Activated CD8-positive, alpha-beta memory T cell treated with anti-CD3 and anti-CD28 coated beads, Interleukin-2, amount 50 U/mL, for 48 hours (primary cell): ENCODE measurements at regions not wholly inside any gene's neighbourhood (a gene's known extent, or its start where the extent isn't known, plus 50 kb on each side); places are given as distances from the start of the nearest gene placed in this dataset.
"Not testable (repeated sequence)": the region's sequence is repeated elsewhere in the genome, so short reads cannot be mapped to it uniquely, and the experiment has no call there.

Experiments used
- DNase-seq: peaks from one replicate; pipeline ENCODE4 v3.0.0-alpha.2; 2020

- no peak for DNase-seq
Measured at GRCh38 chr2:34787341-34787740, 1188.2 kb upstream of the FAM98A start.

DNA sequence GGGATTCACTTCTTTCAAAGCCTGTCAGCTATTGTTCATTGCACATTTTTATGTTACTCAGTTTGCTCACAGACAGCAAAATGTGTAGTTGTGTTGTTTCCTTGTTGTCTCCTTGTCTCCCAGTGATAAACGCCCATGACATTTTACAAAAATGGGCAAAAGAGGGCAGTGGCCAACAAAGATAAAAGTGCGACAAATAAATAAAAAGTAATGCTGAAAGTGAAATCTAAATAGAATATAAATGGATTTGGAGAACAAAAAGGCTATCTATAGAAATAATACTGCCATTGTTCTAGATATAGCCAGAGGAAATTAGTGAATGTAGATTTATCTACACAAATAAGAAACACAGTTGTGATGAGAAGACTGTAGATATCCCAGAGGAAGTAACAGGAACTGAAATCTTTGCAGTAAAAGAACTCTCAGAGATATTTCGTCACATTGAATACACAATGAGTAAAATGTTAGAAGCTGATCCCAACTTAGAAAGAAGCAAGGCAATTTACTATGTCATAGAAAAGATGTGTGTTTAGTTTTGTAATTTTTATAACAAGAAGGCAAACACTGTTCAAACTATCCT lies 1186.2 kb upstream of the FAM98A start:
- DNase-seq: no peak

GRCh38 chr2:34784701-34785100 lies 1185.6 kb upstream of the FAM98A start:
- no peak for DNase-seq

GRCh38 chr2:34750742-34751141 lies 1151.6 kb upstream of the FAM98A start:
- not testable (repeated sequence) for DNase-seq

DNA sequence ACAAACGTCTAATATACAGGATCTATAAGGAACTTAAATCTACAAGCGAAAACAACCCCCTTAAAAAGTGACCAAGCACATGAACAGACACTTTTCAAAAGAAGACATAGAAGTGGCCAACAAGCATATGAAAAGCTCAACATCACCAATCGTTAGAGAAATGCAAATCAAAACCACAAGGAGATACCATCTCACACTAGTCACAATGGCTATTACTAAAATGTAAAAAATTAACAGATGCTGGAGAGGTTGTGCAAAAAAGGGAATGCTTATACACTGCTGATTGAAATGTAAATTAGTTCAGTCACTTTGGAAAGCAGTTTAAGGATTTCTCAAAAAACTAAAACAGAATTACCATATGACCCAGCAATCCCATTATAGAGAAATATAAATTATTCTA lies 1148.5 kb upstream of the FAM98A start:
- DNase-seq: no peak

DNA sequence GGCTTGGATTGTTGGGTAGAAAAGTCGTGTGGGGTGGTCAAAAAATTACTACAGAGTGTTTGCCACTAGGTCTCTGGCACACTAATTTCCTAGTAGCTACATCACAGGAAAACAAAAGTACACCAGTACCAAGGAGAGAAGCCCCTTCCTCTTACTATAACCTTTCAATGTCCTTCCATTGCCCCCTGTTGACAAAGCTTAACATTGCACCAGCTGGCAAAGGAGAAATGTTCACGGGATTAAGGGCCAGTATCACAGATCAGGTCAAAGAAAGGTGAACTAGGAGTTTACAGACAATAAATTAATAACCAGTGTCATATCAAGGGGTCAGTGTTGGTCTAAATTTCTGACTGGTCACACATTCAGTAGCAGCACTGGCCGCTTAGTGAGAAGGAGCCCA lies 1139.6 kb upstream of the FAM98A start:
- DNase-seq: no peak

DNA sequence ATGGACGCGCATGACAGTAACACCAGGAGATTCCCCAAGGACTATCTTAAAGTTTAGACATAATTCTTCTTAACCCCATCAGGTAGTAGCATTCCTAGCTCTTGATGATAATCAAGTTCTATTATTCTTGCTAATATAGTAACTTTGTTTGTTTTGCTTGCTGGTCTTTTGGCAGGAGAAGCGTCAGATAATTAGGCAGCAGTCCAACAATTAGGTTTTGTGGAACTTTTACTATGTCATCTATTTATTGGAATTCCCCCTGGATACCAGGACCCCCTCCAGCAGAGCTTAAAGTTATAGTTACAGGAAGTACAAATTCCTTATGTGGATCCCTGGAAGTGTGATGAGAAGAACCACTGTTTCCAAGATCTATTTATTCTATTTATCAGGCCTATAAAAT lies 1138.0 kb upstream of the FAM98A start:
- no peak for DNase-seq

GRCh38 chr2:34736482-34736881 lies 1137.4 kb upstream of the FAM98A start:
- no peak for DNase-seq

DNA sequence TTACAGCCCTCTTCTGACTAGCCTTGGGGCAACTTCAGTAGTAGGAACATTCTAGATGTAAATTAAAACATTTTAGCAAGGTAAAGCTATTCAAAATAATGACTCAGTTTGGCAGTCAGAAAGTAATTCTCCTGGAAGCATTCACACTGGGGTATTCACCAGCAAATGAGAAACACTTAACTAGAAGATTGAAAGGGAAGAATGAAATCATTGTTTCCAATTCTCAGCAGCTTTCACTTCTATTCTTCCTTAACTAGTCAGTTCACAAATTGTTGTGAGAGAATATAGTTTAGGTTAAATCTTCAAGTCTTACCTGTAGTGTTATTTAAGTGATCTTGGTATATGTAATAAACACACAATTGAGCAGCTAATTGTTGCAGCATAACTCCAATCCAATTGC lies 1135.6 kb upstream of the FAM98A start:
- DNase-seq: no peak

- no peak for DNase-seq
Measured at GRCh38 chr2:34734042-34734441, 1134.9 kb upstream of the FAM98A start.

DNA sequence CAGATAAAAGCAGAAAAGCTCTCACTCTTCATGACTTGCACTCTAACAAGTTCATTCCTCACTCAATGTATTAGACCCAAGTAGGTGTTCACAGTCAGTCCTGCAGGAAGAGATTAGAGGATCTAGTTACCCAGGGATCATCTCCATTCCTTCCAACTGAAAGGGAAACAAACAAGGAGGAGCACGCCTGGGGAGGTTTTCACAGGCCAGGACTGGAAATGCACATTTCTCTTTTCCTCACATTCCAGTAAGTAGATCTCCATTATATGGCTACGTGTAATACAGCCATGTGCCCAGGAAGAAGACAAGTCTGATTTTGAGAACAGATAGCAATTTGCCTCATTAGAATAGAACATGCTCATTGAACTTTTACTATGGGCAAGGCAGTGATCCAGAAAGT lies 1132.2 kb upstream of the FAM98A start:
- no peak for DNase-seq

DNA sequence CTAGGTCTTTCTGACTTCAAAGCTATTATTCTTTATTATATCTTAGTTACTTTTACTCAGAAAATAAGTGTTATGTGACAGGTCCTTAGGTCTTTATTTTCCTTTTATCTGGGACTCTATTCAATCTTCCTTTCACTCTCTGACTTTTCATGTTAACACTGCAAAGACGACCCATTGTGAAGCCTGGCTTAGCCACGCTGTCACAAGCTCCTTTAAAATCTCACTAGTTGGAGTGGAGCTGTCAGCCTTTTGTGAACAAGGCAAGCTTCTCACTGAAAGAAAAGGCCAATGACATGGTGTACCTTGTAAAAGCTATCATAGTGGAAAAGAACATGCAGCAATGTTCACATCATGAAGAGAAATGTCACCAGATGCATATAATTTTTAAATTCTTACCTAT lies 1130.7 kb upstream of the FAM98A start:
- DNase-seq: no peak

GRCh38 chr2:34724107-34724506 lies 1125.0 kb upstream of the FAM98A start:
- DNase-seq: no peak

DNA sequence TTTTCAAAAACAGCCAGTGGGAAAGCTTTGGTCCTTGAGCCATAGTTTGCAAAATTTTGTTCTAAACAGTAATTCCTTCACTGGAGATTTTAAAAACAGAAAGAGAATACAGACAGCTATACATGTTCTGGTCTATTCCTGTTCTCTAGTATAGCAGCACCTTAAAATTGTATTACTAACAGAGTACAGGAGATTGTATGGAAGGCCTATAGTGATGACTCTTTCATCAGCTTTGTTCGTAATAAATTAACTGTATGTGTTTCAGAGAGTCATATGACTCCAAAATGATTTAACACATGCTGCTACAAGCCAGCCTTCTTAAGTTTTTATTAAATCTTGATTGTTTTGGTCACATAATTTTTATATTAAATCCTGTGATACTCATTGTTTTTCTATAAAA lies 1124.6 kb upstream of the FAM98A start:
- no peak for DNase-seq

DNA sequence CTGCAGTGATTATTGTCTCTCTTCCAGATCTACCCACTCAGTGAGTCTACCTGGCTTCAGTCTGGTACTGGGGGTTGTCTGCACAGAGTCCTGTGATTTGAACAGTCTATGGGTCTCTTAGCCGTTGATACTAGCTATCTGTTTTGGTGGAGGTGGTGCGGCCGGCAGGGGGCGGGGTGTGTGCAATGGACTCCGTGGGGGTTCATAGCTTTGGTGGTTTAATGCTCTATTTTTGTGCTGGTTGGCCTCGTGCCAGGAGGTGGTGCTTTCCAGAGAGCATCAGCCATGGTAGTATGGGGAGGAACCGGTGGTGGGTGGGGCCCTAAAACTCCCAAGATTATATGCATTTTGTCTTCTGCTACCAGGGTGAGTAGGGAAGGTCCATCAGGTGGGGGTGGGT lies 1120.1 kb upstream of the FAM98A start:
- DNase-seq: no peak

DNA sequence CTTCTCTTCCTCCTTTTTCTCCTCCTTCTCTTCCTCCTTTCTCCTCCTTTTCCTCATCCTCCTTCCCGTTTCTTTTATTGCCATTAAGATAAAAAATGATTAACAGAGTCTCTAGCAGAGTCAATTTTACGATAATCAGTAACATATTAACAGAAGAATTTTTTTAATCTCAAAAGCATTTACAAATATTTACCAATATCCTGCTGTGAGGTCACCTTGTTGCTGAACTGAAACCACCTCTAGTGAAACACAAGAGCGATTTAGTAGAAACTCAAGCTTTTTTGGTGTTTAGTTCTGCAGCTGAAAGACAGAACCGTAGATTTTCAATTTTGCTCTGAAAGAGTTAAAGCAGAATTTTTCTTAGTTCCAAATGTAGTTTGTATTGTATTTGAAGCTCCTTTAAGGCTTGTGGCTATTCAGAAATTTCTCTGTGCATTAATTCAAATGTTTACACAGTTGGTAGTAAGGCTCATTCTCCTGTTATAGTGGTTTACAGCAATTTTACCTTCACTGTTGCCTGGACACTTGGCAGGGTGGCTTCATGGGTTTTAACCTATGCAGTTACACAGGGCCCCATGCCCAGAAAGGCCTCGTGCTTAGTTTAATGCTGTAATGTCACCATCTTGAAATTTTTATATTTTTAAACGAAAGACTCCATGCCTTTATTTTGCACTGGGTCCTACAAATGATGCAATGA lies 1106.6 kb upstream of the FAM98A start:
- DNase-seq: no peak

- DNase-seq: no peak
Measured at GRCh38 chr2:34703292-34703691, 1104.2 kb upstream of the FAM98A start.

GRCh38 chr2:34702391-34702790 lies 1103.3 kb upstream of the FAM98A start:
- DNase-seq: not testable (repeated sequence)

DNA sequence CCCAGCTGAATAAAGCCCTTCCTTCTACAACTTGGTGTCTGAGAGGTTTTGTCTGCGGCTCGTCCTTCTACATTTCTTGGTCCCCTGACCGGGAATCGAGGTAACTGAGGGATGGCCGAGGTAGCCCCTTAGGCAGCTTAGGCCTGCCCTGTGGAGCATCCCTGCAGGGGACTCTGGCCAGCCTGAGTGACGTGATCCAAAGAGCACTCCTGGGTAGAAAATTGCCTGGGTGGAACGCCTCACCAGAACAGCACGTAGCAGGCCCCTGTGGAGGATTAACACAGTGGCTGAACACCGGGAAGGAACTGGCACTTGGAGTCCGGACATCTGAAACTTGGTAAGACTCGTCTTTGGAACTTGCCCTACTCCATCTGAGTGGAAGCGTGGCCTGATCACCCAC lies 1078.5 kb upstream of the FAM98A start:
- not testable (repeated sequence) for DNase-seq

- not testable (repeated sequence) for DNase-seq
Measured at GRCh38 chr2:34677119-34677531, 1078.0 kb upstream of the FAM98A start.

- DNase-seq: no peak
Measured at GRCh38 chr2:34670482-34670881, 1071.4 kb upstream of the FAM98A start.

GRCh38 chr2:34666821-34667220 lies 1067.7 kb upstream of the FAM98A start:
- no peak for DNase-seq

DNA sequence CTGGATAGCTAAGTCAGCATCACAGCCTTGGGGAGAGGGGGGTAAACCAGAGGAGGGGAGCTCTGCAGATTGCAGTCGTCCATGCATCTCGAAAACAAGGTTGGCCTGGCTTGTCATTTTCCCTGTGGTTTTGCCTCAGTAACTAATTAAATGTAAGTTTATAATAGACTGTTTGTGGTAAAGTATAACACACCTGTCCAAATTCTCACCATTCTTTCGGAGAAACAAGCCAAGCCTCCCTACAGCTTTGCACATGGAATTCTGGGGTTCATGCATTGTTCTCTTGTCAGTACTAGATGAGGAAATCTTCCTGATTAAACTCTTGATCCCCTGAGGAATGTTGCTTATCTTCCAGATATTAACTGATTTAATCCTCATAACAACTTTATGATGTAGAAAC lies 1065.2 kb upstream of the FAM98A start:
- no peak for DNase-seq

DNA sequence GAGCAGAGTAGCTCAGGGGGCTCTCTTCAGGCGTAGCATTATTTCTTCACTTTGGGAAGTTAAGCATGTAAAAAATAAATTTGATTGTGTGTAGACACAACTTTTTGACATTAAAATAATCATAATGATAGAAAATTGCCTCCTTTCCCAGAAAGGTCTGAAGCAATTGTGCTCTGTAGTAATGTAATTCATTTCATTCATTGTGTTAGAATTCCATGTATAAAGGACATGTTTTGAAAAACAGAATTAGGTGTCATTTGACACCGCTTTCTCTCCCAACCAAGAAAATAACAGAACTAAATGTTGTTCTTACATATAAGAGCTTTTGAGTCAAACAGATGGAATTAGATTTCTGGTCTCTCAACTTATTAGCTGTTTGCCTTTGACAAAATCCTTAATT lies 1064.2 kb upstream of the FAM98A start:
- DNase-seq: no peak

DNA sequence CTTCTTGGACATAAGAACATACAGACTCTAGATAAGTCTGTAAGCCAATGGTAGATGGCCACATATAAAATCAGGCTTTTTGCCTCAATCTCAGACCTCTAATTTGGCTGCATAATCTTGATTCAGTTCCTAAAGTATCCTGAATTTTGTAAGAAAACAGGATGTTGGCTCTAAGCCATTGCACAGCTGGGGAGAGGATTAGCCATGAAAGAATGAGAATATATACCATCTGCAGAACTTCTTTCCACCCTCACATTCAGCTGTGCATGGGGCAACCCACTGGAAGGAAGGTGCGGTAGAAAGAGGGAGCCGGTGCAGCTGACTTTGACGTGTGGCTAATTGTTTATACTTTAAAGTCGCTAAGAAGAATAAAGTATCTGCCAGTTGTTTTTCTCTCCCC lies 1061.6 kb upstream of the FAM98A start:
- no peak for DNase-seq
